CD4-positive, alpha-beta T cell treated with Interleukin-1 beta for 1 hour (primary cell): ENCODE measurements at regions not wholly inside any gene's neighbourhood (a gene's known extent, or its start where the extent isn't known, plus 50 kb on each side); places are given as distances from the start of the nearest gene placed in this dataset.

Source experiments
- DNase-seq, 2 donors: peaks; one replicate each; pipeline ENCODE4 v3.0.0-alpha.2; 2020 to 2022

DNA sequence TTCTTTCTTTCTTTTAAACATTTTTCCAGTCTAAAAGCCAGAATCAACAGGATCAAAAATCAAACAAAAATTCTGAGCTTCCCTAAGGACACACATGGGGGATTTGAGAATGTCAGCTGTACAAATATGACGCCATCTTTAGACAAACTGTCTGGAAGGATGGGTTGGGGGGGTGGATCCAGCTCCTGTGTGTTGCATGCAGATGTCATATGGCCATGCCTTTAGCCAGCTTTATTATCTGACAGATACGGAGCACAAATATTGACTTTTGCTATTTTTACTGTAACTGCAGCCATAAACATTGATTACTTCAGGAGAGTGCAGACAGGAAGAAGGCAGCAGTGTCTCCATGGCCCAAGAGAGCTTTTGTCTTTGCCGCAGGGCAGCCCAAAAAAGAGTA, 279.4 kb upstream of the ELAC2 start:
- DNase-seq, result no peak

DNA sequence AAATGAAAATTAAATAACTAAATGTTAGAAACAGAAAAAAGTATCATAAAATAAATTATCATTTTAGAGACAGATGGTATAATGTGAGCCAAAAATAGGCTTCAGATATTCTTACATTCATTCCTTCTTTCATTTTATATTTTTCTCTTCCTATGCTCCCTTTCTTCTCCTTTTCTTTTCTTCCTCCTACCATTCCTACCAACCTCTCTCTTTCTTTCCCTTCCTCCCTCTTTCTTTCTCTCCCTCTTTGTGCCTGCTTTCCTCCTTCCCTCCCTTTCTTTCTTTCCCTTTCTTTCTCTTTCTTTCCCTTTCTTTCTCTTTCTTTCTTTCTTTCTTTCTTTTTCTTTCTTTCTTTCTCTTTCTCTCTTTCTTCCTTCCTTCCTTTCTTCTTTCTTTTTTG, 275.6 kb upstream of the ELAC2 start:
- no peak for DNase-seq

DNA sequence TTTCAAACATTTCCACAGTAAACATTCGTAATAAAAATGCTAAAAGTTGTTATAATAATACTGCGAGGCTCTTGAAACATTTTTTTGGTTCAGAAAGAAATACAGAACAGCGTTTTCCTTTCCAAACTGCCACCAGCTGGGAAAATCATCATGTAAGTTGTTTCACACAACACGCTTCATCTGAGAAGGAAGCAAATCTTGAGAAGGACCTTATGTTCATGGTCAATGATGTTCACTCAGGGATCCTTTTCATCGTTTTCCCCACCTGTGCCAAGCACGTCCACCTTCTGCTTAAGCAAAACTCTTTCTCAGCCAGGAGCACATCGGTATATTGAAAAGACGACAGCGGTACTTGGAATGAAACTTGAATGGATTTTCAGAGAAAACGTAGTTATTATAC, 274.5 kb upstream of the ELAC2 start:
- no peak for DNase-seq

DNA sequence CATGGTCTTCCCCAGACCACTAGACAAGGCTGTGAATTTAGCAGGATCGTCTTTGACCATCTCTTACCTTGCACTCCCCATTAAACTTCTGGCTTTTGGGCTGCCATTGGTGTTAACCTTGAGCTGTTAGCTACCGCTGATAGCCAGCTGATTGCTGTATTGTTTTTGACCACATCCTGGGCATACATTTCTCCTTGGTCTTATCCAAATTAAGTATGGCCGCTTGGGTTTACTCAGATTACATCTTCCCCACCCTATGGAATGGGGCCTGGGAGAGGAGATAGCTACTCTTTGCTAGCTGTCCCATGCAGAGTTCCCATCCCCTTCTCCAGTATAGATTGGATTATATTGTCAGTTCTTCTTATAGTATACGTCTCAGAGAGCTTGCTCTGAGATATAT, 270.4 kb upstream of the ELAC2 start:
- DNase-seq, result no peak

DNA sequence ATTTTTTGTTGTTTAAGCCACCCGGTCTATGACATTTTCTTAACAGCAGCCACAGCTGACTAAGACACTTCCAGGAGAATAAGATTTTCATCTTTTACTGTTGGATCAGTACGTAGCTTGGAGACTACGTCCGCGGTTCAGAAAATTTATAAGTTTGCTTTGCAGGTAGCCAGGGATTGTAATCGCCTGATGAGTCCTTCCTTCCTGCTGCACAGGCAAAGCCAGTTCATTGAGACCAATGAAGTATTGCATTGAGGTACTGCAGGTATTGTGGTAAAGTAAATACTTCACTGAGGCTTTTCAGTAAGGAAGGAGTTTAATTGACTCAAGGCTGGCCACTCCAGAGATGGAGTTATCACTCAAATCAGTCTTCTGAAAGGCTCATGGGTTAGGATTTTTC, 269.4 kb upstream of the ELAC2 start:
- DNase-seq, result no peak

DNA sequence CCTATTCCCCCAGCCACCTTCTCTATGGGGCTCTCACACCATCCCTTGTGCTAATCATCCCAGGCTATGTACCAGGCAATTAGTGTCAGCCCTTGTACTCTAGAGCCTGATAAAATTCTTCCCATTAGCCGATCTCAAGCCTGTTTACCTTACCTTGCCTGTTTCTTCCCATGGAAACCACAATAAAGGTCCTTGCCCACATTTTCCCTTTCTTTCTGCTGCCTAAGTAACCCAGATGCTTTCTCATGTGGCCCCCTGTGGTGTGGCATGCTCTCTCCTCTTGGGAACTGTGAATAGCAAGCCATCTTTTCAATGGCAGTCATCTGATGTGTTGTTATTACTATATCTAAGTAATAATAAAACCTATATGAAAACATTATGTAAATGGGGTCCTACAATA, 265.8 kb upstream of the ELAC2 start:
- no peak for DNase-seq

DNA sequence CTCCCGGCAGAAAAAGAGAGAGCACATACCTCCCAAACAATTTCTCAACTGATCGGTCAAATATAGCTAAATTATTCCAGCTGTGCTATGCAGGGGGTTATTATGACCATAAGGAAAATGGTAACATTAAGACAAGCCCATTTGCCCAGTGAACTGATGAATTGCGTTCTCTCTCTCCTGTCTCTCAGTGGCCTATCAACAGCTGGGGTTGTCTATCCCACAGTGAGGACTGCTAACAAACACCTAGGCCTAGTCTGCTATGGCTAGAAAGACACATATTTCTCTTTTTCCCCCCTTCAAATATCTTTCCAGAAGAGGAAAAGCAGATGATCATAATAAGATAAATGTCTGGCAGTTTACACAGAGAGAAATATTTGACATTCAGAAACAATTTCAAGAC, 263.8 kb upstream of the ELAC2 start:
- no peak for DNase-seq

DNA sequence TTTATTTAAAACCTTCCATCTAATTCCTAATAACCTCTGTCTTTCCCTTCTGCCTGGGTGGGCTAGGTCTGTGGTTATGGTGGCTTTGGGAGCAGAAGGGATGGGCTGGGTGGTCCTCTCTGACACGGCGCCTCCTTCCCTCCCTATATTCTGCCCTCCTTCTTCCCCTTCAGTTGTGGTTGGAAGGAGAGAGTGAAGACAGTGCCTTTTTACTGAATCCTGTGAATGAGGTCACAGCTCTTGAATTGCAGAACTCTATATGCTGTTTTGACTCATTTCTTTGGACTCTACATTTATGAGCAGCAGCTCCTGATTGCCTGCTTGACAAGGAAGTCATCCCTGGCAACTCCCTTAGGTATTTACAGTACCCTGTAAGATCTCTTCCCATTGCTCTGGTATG, 256.0 kb upstream of the ELAC2 start:
- no peak for DNase-seq

DNA sequence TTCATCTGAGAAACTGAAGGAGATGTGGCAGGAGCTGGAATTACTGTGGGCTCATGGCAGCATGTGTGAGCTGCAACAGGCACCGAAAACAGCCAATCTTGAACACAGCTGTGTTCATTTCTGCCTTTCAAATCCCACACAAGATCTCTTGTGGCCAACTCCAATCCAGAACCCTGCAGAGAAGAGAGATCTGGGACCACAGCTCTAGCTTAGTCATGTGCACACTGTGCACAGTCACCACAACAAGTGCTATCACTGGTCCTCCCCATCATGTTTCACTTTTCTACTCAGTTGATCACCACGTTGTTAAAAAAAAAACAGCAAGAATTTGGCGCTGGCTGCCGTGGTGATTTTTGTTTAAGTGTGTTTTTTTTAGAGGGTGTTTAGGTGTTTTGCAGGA, 254.5 kb upstream of the ELAC2 start:
- DNase-seq, result no peak

DNA sequence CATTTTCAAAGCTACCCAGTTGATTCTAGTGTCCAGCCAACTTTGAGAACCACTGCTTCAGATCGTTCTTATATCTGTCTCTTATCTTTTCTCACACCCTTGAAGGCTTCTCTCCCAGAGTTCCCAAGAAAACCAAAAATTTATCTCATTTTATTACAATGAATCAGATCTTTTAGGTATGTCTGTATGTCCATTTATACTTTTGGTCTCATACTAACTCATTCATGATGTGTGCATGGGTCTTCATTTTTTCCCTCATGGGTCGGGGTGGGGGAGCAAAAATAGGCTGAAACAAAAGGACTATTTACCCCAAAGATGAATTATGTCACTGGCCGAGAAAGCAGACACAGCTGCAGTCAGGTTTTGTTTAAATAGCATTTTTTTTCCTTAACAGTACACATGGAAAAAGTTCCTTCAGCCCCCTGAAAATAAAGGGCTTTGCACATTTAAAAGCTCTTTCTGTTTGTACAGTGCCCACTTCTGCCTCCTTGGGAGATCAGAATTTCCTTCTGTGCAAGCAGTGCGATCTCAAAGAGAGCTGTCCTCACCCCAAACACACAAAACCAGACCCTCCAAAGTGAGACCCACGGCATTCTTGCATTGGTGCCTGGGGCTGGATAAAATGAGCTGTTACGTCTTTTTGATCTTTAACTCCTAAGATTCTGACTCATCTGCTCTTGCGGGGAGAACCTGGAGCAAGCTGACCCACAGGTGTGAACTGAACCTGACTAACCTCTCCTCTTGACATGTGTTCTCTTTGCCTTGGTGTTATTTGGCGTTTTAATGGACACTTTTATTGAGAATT, 251.2 kb upstream of the ELAC2 start:
- DNase-seq, result no peak

DNA sequence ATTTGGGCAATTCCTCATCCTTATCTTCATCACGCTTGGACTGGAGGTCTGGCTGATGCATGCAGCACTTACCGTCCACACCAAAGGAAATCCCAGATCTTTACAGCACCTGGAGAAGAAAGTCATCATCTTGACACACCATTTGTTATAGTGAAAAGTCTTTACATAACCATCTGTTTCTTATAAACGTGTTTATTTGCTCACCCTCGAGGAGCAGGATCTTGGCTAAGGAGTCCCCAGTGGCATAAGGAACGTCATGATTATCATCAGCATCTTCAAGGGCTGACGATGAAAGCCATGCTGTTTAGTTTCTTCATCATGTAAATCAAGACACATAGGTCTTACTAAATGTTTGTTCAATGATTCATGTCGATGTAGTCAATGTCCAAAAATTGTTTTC, 248.8 kb upstream of the ELAC2 start:
- no peak for DNase-seq

DNA sequence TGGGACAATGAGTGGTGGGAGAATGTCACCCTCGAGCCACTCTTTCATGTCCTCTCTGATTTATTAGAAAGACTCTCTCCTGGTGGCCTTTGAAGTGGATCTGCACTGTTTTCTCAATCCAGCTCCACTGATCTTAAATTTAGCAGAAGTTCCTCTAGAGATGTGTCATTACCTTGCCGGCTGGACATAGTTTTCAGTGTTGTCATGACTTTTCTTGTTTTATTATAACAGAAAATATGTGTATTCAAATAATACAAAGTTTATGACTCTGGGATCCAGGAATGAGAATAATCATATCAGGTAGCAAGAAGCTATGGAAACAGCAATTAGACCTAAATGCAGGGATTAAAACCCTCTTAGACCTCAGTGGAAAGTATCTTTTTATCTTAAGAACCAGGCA, 247.5 kb upstream of the ELAC2 start:
- no peak for DNase-seq

DNA sequence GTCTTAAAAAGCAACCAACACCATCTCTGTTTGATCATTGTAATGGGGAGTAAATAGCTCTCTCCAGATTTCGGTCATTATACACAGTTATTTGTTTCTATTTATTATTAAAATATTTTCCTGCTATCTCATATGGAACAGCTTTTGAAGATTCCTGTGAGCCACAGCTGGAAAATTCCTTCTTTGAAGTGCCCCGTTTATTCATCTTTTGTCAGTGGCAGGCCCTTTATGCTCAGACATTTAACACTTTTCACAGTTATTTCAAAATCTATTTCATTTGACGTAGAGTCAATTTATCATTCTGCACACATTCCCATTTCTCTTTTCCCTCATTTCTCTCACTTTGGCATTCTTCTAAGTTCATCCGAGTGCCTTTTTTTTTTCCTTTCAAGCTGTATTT, 245.9 kb upstream of the ELAC2 start:
- DNase-seq, result no peak

DNA sequence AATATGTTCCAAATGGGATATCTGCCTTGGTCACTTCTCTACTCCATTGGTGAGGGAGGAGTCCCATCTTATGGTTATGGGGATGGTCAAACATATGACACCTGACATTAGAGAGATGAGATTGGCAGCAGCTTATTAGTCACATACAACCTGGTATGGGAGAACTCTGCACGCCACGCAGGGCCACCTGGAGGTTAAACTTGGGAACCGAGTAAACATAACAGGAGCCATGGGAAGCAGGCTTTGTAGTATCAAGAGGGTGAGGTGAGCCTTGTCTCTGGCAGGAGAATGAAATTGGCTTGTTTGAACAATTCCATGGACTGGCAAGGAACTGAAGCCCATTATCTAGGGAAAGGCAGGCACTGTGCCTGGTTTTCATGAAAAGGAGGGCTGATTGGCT, 238.7 kb upstream of the ELAC2 start:
- DNase-seq, result no peak

DNA sequence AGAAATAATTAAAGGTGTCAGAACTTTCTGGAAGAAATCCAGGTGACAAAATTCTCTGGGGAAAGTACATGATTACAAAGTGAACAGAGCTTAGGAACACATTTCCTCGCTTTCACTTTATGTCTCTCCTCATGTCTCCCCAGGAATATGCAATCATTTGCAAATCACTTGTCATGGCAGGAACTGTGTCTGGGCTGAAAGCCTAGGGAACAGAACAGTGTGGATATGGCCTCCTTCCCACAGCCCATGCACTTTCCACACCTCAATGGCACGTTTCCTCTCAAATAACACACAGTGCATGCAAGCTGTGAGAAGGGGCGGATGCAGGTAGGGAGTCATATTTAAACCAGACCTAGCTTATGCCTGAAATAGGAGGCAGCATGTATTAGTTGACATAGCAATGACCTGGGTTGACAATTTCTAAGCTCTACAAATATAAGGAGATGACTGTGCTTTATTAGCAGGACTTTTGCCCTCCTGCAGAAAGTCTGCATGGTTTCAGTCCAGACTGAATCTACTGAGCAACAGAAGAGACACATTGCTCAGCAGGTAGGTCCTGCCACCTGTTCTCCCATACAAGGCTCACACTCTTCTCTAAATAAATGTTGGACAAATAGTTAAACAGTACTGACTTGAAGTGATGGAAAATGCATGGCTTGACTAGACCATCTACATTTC, 236.0 kb upstream of the ELAC2 start:
- no peak for DNase-seq

DNA sequence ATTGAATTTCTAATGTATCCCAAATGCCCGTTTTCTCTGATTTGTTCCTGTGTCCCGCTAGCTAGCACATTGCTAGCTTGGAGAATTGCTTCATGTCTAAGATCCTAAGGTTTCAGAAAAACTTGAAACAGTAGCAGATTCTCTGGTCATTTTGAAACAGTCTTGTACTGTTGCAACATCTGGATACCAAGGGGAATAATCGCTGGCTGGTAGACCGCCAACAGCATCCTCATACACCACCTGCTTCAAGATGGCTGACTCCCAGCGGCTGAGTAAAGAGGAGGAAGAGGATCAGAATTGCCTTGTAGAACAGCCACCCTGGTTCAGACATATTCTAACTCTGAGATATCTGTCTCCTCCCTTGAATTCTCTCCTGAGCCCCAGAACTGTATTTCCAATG, 226.7 kb upstream of the ELAC2 start:
- DNase-seq, result no peak

DNA sequence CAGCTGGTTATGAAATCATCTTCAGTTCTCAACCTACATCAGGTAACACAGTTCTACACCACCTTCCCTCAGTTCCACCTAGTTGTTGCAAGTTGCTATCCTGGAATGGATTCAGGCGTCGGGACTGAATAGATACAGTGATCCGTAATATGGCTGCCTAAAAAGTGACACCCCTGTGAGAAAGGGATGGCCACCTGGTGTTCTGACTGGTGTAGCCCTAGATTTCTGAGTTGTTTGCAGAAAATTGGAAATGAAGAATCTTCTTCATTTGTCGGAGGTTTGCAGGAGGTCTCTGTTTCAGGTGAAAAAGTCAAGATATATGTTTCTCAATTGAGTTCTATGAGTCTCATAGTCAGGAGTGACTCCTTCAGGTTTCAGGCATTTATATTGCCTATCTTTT, 225.8 kb upstream of the ELAC2 start:
- DNase-seq, result no peak

DNA sequence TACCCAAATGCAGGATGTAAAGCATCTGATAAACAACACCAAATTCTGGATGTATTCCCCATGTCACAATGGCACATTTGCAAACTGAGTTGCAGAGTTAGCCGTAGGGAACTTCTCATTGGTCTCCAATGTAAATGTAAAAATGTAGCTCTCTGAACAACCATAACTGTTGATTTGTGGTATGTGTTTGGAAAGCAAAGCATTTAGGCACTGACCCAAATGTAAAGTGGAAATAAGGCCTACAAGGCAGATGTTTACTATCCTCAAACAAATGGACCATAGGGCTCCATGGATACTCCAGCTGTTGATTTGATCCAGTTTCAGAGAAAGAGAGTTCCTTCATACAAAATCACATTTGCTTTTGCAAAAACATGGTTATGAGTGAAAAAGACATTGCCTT, 223.0 kb upstream of the ELAC2 start:
- DNase-seq, result no peak

DNA sequence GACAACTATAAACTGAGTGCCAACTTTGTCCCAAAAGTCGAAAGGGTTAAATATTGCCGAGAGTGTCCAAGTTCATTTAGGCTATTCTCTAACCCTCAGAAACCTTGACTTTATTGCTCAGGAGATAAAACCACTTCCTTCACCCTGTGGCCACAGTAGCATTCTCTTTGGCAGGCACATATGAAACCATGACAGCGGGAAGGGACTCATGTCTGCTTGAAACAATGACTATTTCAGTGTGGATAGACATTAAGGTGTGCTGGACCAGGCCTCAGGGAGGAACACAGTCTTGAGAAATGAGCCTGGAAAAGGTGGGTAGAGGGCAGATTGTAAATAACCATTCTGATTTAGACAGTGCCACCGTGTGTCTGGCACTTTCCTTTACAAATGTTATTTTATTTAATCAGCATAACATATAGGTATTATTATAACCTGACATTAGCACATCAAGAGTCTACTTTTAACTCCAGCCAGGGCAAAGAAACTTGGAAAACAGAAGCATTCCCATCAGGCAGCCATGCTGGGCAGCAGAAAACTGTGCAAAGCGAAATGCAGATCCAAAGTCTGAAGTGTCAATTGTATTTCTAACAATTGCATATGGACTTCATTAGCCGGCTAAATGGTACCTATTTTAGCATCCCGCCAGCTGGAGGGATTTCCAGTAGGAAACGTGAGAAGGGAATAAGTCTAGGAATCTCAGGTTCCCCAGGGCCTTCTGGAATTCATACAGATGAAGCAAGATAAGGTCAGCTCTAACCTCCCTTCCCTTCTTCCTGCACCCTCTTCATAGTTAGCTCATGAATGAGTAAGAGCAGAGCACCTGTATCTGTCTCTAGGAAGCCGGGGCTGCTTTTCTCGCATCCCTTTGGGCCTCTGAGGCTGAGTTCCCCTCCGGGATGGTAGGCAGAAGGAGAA, 212.8 kb upstream of the ELAC2 start:
- no peak for DNase-seq

DNA sequence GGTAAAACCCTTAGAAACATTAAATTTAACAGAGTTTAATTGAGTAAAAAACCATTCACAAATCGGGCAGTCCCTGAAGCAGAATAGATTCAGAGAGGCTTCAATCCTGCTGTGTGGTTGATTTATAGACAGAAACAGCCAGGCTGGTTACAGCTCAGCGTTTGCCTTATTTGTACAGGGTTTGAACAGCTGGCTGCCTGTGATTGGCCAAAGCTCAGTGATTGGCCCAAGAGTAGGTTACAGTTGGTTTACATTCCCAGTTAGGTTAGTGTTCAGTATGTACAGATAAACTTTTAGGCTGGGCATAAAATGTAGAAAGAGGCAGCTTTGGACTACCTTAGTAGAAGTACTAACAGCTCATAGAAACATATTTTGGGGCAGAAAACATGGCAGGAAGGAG, 210.4 kb upstream of the ELAC2 start:
- no peak for DNase-seq

DNA sequence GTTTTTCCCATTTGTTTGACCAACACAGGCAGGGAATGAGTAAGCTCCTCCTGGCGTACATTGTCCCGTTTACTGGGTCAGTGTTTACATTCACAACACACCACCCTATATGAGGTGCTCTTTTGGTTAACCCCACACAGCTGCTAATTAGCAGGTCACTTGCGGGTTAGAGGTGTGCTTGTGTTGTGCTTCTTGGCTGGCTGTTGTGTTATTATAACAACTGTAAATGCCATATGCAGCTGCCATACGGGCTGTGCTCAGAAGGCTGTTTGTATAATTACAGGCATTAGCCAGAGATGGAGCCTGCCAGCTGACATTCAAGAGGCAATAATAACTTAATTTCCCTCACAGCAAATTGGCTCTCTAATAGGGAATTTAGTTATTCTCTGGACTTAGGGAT, 205.1 kb upstream of the ELAC2 start:
- no peak for DNase-seq

DNA sequence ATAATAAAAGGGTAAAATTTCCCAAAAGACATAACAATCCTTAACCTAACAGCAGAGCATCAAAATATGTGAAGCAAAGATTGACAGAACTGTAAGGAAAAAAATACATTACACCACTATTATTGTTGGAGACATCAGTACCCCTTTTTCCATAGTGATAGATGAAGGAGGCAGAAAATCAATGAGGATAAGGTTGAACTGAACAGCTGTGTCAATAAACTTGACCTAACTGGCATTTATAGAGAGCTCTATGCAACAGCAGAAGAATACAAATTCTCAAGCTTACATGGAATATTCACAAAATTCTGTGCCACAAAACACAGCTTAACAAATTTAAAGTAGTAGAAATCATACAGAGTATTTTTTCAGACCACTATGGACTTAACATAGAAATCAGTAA, 195.0 kb upstream of the ELAC2 start:
- DNase-seq, result no peak

DNA sequence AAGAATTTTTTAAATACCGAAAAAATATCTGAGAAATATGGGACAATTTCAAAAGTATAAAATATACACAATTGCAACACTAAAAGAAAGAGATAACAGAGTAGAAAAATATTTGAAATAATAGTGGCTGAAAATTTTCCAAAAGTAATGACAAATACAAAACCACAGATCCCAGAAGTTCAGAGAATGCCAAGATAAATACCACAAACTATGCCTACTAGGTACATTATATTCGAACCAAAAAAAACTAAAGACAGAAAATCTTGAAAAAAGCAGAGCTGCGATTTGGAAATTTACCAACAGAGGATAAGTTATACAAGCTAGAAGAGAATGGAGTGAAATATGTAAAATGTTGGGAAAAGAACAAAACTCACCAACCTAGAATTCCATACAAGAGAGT, 191.3 kb upstream of the ELAC2 start:
- DNase-seq, result no peak
